GM19372 (cell line): ENCODE measurements at regions not wholly inside any gene's neighbourhood (a gene's known extent, or its start where the extent isn't known, plus 50 kb on each side); places are given as distances from the start of the nearest gene placed in this dataset.

Source experiments
- ATAC-seq: cut with Tn5 transposase; IDR thresholded peaks from one replicate; pipeline ENCODE4 v1.9.1; 2021; ENCODE audit warnings: mild to moderate bottlenecking, low read depth, moderate library complexity; ENCODE audit not compliant: unreplicated experiment

GRCh38 chr11:109241988-109242536 is 179.9 kb upstream of the C11orf87 start:
- no peak for ATAC-seq

DNA sequence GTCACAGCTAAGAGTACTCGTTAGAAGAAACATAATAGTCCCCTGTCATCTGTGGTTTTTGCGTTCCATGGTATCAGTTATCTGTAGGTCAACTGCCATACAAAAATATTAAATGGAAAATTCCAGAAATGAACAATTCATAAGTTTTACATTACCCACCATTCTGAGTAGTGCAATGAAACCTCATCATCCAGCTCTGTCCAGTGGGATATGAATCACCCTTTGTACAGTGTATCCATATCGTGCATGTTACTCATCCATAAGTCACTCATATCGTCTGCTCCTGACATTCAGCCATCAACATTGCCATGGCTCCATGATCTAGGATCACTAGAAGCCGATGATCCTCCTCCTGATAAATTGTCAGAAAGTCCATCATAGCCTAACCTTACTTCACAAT is 174.9 kb upstream of the C11orf87 start:
- ATAC-seq, result no peak

DNA sequence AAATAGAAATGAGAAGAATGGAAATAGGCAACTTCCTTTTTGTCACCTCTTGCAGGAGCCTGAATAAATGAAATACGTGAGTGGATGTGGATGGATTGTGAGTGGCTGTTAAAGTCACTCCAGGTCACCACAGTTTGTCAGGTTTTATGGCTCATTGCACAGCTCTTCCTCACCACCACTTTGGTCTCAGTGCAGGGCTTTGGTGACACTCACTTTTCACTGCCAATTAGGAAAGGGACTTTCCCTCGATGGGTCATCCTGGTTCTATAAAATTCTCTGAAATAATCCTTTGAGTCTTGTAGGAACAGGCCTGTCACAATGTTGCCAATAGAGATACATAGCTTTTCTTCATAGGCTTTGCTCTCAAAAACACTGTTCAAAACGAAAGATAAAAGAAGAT is 172.4 kb upstream of the C11orf87 start:
- no peak for ATAC-seq

- ATAC-seq, result no peak
Observed at GRCh38 chr11:109251230-109251629, 170.8 kb upstream of the C11orf87 start.

DNA sequence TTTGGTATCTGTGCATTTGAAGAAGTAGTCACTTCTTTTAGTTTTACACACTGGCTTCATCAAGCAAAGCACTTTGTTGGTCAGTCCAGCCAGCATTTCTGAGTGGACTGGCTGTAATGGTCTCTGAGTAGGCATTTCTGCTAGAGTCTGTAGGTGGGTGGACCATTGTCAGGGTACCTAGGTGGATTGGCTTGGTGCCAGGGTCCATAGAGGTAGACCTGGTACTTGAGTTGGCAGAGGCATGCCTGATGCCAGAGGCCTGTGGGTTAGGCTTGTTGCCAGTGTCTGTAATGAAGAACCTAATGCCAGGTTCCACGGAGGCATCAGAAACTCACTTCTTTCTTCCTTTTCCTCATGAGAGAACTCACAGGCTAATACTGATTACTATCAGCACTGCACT is 157.9 kb upstream of the C11orf87 start:
- no peak for ATAC-seq

- ATAC-seq, result no peak
Observed at GRCh38 chr11:109267293-109268095, 154.5 kb upstream of the C11orf87 start.

DNA sequence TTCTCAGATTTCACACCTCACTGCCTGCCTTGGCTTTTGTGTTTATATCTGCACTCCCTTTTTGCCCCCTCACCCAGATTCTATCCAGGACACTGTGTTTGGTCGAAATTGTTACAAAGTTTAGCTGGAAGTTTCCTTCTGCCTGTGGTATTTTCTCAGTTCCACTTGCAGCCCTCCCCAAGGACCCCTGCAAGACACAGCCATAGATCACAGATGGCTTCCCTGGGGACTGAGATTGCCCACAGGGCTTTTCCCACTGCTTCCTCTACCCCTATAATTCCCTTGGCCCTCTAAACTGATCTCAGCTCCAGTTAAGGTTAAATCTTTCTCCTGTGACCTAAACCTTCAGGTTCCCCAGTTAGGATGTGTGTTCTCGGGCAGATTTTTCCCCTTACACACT is 146.1 kb upstream of the C11orf87 start:
- ATAC-seq, result no peak

DNA sequence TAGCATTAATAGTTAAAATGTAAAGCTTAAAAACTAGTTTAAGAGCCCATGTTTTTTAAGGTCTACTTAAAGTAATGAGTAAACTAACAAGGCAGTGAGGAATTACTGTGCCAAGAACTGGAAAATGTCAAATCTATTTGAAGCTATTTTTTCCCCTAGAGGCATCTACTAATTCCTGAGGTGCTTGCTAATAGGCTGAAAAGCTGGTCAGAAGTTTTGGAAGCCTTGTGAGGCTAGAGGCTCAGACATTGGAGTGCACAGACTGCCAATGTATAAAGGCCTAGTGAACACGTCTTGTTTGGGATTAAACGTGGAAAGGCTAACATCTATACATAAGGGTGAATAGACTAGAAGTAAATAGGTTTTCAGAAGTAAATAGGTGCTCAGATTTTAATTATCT is 136.5 kb upstream of the C11orf87 start:
- ATAC-seq, result no peak

DNA sequence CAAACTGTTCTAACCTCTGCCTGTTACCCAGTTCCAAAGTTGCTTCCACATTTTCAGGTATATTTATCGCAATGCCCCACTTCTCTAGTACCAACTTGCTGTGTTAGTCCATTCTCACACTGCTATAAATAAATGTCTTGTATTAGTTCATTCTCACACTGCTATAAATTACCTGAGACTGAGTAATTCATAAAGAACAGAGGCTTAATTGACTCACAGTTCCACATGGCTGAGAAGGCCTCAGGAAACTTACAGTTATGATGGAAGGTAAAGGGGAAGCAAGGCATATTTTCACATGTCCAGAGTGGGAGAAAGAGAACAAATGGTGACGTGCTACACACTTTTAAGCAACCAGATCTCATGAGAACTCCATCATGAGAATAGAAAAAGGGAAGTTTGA is 130.4 kb upstream of the C11orf87 start:
- no peak for ATAC-seq

- no peak for ATAC-seq
Observed at GRCh38 chr11:109298865-109299264, 123.1 kb upstream of the C11orf87 start.

DNA sequence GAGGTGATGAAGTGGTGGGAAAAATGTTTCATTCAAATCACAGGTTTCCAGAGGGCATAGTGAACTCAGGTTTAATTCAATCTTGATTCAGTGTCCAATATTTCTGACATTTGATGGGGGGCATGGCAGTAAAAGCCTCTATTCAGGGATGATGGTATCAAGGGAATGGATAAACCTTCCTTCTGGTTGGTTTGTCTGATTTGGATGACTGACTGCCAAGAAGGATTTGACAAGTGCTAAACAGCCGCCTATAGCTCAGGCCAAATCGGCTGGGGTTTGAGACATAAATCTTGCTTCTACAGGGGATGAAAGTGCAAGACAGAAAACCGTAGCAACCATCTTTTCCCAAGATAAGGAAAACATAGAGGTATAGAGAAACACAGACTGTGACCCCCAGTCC is 121.8 kb upstream of the C11orf87 start:
- no peak for ATAC-seq

- no peak for ATAC-seq
Observed at GRCh38 chr11:109302591-109303334, 119.2 kb upstream of the C11orf87 start.

GRCh38 chr11:109303342-109303741 is 118.6 kb upstream of the C11orf87 start:
- ATAC-seq, result no peak

DNA sequence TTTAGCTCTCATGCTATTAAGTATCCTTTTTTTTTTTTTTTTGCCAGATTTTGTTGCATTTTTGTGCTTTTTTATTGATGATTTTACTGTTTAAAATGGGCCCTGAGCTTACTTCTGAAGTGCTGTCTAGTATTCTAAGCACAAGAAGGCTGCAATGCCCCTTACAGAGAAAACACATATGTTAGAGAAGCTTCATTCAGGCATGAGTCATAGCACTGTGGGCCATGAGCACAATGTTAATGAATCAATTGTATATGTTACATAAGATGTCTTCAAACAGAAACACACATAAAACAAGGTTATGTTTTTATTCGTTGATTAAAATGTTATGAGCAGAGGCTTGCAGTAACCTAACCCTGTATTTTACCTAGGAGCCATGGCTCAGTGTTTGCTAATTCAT is 117.8 kb upstream of the C11orf87 start:
- no peak for ATAC-seq

DNA sequence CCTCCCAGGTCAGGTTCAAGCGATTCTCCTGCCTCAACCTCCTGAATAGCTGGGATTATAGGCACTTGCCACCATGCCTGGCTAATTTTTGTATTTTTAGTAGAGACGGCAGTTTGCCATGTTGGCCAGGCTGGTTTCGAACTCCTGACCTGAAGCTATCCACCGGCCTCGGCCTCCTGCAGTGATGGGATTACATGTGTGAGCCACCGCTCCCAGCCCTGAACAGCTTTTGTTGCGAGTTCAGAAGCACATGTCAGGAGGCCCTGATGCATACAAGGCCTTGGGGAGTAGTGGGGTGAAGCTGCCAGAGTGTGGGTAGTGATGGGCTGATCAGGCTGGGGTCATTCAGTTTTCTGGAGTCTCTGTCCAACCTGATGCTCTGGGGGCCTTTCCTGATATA is 117.0 kb upstream of the C11orf87 start:
- no peak for ATAC-seq

DNA sequence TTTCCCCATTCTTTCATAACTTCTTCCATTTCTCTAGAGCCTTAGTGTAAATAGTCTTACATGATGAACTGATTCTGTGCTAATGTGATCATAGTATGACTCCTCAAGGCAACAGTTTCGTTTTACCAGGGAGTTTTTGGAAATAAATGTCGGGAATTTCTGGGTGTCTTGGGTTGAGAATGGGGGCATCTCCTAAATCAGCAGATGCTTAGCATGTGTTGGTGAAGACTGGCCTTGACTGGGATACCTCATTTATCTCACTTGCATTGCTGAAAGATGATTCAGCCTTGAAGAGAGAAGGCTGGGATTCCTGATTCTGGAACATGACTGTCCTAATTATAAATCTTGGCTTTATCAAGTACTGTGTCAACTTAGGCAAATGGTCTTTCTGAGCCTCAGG is 115.7 kb upstream of the C11orf87 start:
- ATAC-seq, result no peak

GRCh38 chr11:109307366-109307765 is 114.6 kb upstream of the C11orf87 start:
- no peak for ATAC-seq

DNA sequence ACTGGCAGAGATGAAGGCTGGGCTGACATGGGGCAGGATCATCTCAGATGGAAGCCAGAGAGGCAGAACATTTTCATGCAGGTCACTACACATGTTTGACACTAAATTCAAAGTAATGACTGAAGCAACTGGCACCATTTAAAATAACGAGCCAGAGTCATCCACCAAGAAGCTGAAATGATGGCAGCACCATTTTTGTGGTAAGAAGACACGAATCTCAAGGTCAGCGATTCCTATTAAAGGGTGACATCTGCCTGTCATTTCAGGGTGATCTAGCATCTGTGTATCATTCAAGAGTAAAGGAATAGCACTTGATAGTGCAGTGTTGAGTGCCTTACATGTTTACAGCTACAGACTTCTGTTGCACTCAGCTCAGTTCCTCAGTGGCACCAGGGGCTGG is 113.4 kb upstream of the C11orf87 start:
- ATAC-seq, result no peak

DNA sequence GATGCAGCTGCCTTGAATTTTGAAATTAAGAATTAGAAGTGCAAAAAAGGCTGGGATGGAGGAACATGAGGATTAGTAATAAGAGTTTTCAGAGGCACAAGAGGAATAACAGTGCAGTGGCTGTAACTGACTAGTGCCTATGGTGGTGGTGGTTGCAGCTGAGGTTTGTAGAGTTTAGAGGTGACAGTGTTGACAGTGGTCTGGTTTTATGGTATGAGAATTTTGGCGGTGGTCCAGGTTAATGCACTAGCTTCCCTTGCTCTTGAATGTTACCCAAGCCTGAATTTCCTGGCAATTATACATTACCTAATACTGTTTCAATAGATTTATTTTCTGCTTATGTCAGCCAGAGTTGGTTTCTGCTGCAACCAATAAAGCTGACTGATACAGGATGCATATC is 112.8 kb upstream of the C11orf87 start:
- ATAC-seq, result no peak

- ATAC-seq, result no peak
Observed at GRCh38 chr11:109317726-109318125, 104.3 kb upstream of the C11orf87 start.

DNA sequence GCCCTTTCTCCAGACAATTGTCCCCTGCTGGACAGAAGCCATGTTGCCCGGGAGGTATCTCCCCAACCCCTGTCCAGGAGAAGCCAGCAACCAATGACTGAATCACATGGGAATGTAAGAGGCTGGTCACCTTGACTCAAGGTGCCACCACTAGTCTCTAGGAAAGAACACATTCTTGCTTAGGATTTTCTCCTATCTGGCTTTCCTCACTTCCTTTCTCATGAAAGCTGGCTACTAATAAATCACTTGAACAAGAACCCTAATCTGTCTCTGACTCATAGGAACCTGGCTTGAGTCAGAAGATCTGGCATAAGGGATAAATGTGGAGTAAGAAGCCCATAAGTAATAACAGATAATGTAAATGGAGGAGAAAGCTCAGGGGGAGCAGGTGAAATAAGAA is 101.4 kb upstream of the C11orf87 start:
- ATAC-seq, result no peak

DNA sequence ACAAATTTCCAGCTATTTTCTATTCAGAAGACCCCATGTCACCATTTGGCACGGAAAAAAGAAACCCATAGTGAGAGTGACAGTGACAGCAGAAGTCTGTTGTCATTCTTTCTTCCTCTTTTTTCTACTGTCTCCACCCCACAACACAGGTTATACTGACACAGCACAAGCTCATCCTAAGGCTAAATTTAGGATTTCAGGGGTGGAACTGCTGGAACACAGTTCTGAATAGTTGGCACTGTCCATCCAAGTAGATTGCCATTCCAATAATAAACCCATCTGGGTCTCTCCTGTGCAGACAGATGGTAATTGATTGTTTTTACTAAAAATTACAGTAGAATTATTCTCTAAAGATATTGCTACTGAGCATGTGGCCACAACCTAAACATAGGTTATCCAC is 95.2 kb upstream of the C11orf87 start:
- no peak for ATAC-seq
